Glomerular visceral epithelial cell (primary cell): ENCODE measurements at regions not wholly inside any gene's neighbourhood (a gene's known extent, or its start where the extent isn't known, plus 50 kb on each side); places are given as distances from the start of the nearest gene placed in this dataset.
"Not testable (repeated sequence)": the region's sequence is repeated elsewhere in the genome, so short reads cannot be mapped to it uniquely, and the experiment has no call there.

Source experiments
- DNase-seq: peaks from one replicate; pipeline ENCODE4 v3.0.0-alpha.2; 2016; ENCODE audit errors: extremely low spot score

- no peak for DNase-seq
These were observed 51.9 kb upstream of the TBL1XR1 start for GRCh38 chr3:177249203-177249602.

GRCh38 chr3:177250151-177250550 lies 52.9 kb upstream of the TBL1XR1 start:
- DNase-seq, result no peak

- no peak for DNase-seq
These were observed 54.5 kb upstream of the TBL1XR1 start for GRCh38 chr3:177251755-177252154.

GRCh38 chr3:177257006-177257405 lies 59.7 kb upstream of the TBL1XR1 start:
- DNase-seq, result no peak

- DNase-seq, result no peak
These were observed 60.3 kb upstream of the TBL1XR1 start for GRCh38 chr3:177257625-177258024.

GRCh38 chr3:177262396-177262795 lies 65.1 kb upstream of the TBL1XR1 start:
- DNase-seq, result no peak

GRCh38 chr3:177263615-177264368 lies 66.5 kb upstream of the TBL1XR1 start:
- no peak for DNase-seq

GRCh38 chr3:177271811-177272501 lies 74.7 kb upstream of the TBL1XR1 start:
- not testable (repeated sequence) for DNase-seq

- no peak for DNase-seq
These were observed 80.7 kb upstream of the TBL1XR1 start for GRCh38 chr3:177278016-177278415.

- peak; percentile 63 for DNase-seq
These were observed 82.0 kb upstream of the TBL1XR1 start for GRCh38 chr3:177279118-177279815.

- DNase-seq, result no peak
These were observed 84.2 kb upstream of the TBL1XR1 start for GRCh38 chr3:177281292-177282118.

GRCh38 chr3:177282119-177282655 lies 84.9 kb upstream of the TBL1XR1 start:
- no peak for DNase-seq

- no peak for DNase-seq
These were observed 86.7 kb upstream of the TBL1XR1 start for GRCh38 chr3:177283983-177284382.

GRCh38 chr3:177284383-177284881 lies 87.2 kb upstream of the TBL1XR1 start:
- DNase-seq, result no peak

GRCh38 chr3:177286034-177286433 lies 88.8 kb upstream of the TBL1XR1 start:
- peak; percentile 46 for DNase-seq

- DNase-seq, result no peak
These were observed 89.9 kb upstream of the TBL1XR1 start for GRCh38 chr3:177287231-177287630.

- DNase-seq, result no peak
These were observed 93.4 kb upstream of the TBL1XR1 start for GRCh38 chr3:177290633-177291032.

GRCh38 chr3:177294221-177294620 lies 96.9 kb upstream of the TBL1XR1 start:
- DNase-seq, result peak; percentile 81

- no peak for DNase-seq
These were observed 97.8 kb upstream of the TBL1XR1 start for GRCh38 chr3:177295116-177295515.

- no peak for DNase-seq
These were observed 102.0 kb upstream of the TBL1XR1 start for GRCh38 chr3:177299250-177299649.
